Activated CD4-positive, alpha-beta T cell treated with anti-CD3 and anti-CD28 coated beads, Interleukin-2, amount 50 U/mL, for 24 hours (primary cell): ENCODE measurements at regions not wholly inside any gene's neighbourhood (a gene's known extent, or its start where the extent isn't known, plus 50 kb on each side); places are given as distances from the start of the nearest gene placed in this dataset.
"Not testable (repeated sequence)": the region's sequence is repeated elsewhere in the genome, so short reads cannot be mapped to it uniquely, and the experiment has no call there.

Experiments
- DNase-seq, 2 donors: peaks; one replicate each; pipeline ENCODE4 v3.0.0-alpha.2; 2020; ENCODE audit warnings: low read depth in 1 of 2, low spot score in 1 of 2

DNA sequence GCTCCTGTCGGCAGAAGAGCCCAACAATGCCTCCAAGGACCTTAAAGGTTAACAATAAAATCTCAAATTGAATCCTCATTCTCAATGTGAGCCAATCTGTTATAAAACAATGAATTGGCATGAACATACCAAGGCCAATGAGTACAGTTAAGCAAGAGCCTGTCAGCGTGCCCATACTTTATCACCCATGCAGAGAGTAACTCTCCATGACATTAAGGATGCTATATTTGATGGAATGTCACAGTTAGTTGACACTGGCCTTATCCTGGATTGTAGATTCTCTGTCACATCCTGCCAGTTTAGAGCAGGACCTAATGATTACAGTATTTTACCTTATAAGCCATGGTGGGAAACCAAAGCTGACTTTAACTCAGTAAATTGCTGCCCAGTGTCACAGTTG lies 335.4 kb upstream of the MDFIC2 start:
- no peak for DNase-seq

DNA sequence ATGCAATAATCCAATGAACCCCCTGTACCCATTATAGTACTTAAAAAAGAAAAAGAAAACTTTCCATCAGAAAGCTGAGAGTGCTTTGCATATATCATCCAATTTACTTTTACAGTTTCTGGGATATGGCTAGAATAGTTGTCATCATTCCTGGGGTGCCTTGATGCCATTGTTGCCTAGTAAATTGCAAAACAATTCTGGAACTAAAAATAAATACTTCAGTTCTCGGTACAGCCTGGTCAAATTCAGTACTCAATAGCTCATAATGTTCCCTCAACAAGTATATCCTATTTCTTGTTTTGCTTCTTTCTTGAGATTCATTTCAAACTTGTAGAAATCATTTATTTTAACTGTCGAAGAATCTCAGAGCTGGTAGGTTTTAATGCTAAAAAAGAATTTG lies 334.7 kb upstream of the MDFIC2 start:
- DNase-seq = no peak

DNA sequence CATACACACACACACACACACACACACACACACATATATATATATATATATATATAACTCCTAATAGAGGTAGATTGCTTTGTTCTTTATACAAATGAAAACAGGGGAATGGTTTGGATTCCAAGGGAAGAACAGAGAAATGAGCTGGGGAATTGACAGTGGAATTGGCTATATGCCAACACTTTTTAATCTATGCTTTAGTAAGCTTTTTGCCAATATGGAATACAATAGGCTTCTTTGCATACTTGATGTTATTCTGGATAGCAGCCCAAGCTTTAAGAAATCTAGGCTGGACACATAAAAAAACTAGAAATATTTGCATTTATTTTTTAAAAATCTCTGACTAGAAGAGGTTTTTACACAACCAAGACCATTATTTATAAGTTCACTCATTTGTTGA lies 334.2 kb upstream of the MDFIC2 start:
- no peak for DNase-seq

DNA sequence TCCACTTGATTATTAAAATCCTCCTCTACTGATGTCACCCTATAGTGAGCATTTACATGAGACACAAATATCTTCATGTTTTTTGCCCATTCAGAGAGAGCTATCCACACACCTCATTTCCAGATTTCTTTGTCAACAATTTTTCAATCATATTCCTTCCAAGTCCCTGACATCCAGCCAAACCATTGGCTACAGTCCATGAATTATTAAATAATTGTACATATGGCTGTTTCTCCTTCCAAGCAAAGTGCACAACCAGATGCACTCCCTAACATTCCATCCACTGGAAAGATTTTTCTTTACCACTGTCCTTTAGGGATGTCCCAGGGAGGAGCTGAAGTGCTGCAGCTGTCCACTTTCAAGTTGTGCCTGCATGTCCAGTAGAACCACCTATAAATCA lies 328.0 kb upstream of the MDFIC2 start:
- DNase-seq = no peak

DNA sequence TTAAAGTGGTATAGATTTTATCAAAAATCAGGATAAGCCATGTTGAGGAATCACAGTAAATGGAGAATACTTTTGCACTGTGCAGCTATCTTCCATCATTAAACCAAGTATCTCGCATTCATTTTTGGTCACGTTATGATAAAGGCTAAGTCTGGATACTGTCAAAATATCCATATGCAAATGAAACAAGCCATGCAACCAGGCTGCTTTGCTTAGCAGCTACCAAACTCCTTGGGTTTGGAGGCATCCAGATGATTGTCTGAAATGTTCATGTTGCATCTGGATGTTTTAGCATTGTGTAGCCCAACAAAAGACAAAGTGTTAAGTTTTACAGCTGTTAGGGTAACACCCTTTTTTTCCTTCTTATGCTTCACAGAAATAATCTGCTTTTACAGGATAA lies 322.9 kb upstream of the MDFIC2 start:
- DNase-seq = no peak

DNA sequence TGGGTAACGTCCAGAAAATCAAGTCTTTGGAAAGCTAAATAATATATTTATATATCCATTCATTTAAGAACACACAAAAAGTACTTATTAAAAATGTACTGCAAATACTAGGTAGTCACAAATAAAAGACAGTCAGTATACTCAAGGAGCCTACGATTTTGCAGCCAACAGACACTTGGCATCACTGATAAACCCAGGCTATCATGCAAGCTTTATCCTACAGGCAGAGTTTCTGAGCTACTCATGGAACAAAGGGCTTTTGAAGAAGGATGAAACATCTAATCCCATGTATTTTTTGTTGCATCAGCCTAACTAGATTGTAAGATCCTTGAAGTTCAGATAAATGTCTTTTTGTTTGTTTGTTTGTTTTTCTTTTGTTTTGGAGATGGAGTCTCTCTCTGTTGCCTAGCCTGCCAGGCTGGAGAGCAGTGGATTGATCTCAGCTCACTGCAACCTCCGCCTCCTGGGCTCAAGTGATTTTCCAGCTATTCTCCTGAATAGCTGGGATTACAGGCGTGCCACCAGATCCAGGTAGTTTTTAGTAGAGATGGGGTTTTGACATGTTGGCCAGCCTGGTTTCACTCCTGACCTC lies 319.4 kb upstream of the MDFIC2 start:
- DNase-seq = no peak

DNA sequence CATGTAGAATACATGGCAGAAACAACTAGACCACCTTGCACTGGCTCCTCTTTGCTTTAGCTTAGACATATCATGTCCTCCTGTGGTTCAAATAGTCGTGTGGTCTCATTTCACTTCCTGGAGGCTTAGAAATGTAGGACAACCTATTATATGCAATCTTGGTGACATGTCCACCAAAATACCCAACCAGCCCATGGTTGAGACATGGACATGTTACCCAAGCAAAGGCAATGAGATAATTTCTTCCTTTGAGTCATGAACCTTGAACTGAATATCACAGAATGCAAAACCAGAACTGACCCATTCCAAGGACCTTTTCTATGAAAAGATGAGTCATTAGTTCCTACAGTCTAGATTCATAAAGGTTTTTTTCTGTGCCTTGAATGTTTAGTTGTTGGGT lies 309.0 kb upstream of the MDFIC2 start:
- DNase-seq = no peak

DNA sequence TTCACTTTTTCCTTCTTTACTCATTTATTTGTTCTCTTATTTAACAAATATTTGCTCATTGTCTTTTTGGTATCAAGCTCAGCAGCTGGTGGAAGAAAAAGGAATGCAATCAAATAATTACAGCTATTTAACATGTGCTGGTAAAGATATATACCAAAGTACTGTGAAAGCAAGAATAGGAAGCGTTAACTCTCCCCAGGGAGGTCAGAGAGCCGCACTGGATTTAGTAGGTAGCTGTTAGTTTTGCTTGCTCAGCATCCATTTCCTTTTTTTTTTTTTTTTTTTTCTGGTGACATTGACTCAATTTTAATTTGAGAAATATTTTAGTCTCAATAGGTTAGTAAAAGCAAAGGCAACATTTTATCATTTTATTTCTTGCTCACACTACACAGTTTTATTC lies 308.5 kb upstream of the MDFIC2 start:
- no peak for DNase-seq

DNA sequence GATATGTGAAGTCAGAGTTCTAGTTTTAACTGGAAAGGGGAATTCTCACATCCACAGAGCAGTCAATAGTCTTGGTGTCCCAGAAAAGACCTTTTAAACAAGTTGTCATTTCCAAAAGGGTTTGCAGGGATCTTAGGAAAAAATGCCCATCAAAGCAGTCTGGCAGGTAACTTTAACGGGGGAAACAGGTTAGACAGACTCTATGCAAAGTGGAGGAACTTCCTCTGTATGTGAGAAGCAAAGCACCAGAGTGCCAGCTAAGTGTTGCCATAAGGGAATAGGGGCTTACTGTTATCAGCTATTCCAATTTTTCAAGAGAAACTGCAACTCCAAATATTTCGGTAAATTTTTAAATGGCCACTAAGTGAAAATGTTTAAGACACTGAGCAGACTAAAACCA lies 307.9 kb upstream of the MDFIC2 start:
- DNase-seq = no peak

DNA sequence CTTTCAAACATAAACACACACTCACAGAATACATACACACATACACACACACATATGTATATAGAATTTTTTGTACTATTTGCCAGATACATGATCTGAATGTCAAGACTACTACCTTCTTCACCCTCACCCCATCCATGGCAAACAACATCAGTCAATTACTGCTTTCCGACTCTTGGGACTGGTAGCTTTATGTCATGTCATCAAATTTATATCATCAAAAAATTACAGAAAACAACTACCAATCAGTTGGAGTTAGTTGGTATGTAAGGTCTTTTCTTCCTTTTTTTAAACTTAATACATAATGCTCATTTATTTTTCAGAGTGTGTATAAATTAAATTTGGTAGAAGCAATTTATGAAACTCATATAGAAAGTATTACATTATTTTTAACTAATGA lies 305.7 kb upstream of the MDFIC2 start:
- no peak for DNase-seq

DNA sequence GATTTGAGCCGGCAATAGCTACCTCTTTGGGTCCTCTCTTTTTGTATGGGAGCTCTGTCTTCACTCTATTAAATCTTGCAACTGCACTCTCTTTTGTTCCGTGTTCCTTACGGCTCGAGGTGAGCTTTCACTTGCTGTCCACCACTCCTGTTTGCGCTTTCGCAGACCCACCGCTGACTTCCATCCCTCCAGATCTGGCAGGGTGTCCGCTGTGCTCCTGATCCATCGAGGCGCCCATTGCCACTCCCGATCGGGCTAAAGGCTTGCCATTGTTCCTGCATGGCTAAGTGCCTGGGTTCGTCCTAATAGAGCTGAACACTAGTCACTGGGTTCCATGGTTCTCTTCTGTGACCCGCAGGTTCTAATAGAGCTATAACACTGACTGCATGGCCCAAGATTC lies 304.9 kb upstream of the MDFIC2 start:
- DNase-seq = not testable (repeated sequence)

DNA sequence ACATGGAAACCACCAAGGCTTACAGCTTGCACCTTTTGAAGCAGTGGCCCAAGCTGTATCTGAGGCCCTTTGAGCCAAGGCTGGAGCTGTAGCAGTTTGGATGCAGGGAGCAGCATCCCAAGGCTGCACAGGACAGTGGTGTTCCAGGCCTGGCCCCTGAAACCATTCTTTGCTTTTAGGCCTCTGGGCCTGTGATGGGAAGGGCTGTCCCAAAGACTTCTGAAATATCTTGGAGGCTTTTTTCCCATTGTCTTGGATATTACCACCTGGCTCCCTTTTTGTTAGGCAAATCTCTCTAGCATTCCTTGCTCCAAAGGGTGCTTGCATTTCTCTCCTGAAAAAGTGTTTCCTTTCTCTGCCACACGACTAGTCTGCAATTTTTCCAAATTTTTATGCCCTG lies 302.8 kb upstream of the MDFIC2 start:
- no peak for DNase-seq

DNA sequence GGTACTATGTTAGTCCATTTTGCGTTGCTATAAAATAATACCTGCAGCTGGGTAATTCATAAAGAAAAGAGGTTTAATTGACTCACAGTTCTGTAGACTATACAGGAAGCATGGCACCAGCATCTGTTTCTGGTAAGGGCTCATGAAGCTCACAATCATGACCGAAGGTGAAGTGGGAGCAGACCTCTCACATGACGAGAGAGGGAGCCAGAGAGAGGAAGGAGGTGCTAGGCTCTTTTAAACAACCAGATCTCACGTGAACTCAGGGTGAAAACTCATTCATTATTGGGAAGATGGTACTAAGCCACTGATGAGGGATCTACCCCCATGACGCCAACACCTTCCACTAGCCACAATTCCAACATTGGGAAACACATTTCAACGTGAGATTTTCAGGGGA lies 301.7 kb upstream of the MDFIC2 start:
- DNase-seq = no peak

DNA sequence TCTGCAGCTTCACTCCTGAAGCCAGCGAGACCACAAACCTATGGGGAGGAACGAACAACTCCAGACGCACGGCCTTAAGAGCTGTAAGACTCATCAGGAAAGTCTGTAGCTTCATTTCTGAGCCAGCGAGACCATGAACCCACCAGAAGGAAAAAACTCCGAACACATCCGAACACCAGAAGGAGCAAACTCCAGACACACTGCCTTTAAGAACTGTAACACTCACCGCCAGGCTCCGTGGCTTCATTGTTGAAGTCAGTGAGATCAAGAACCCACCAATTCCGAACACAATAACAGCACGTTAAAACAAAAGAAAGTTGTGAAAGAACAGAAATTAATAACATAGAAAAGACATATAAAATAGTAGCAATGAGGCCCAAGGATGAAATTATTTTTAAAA lies 300.5 kb upstream of the MDFIC2 start:
- no peak for DNase-seq

DNA sequence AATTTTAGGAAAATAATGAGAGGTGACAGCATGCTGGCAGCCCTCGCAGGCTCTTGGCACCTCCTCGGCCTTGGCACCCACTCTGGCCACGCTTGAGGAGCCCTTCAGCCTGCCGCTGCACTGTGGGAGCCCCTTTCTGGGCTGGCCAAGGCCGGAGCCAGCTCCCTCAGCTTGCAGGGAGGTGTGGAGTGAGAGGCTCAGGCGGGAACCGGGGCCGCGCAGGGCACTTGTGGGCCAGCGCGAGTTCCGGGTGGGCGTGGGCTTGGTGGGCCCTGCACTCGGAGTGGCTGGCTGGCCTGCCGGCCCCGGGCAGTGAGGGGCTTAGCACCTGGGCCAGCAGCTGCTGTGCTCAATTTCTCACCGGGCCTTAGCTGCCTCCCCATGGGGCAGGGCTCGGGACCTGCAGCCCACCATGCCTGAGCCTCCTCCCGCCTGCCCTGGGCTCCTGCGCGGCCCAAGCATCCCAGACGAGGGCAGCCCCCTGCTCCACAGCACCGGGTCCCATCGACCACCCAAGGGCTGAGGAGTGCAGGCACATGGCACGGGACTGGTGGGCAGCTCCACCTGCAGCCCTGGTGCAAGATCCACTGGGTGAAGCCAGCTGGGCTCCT lies 299.3 kb upstream of the MDFIC2 start:
- not testable (repeated sequence) for DNase-seq

DNA sequence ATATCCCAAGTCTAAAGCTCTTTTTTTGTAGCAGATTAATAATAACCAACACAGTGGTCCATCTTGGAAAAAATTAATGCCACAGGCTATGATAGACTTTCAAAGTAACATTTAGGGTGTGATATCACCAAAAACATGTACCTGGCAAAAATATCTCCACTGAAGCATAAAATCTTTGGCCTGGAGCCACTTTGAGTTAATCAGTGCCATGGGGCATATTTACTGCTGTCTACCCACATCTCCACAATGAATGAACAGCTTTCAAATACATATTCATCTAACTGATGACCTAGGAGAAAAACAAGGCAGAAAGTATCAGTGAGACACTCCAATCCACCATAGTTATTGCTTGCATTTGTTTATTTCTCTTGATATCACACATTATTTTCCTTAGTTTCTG lies 296.0 kb upstream of the MDFIC2 start:
- no peak for DNase-seq

DNA sequence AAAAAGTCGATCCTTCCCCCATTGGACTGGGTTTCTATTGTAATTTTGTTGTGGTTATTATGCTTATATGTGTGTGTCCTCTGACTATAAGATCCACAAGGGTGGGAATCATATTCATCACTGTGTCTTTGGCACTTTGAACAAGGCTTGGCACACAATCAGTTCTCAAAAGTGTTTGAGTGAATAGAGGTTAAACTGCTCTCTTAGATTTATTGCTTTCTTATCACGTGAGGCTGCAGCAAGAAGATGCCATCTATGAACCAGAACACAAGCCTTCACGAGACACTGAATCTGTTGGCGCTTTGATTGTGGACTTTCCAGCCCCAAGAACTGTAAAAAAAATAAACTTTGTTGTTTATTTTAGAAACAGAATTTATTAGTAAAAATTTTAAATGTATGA lies 295.0 kb upstream of the MDFIC2 start:
- no peak for DNase-seq

DNA sequence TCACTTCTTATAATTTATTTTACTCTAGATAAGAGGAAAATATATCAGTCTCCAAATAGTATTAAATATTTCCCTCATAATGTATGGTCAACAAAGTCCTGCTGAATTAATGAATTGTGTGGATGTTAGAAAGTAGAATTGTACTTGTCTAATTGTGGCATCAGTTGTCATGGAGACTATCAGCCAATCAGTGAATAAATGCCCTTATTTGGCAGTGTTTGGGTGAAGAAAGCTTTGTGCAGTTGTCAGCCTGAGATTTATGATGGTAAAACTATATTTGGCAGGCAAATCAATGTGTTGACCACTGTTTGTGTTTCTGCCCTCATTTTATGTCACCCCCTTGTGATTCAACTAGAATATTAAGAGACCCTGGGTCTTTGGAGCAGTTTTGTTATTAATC lies 293.6 kb upstream of the MDFIC2 start:
- DNase-seq = no peak

DNA sequence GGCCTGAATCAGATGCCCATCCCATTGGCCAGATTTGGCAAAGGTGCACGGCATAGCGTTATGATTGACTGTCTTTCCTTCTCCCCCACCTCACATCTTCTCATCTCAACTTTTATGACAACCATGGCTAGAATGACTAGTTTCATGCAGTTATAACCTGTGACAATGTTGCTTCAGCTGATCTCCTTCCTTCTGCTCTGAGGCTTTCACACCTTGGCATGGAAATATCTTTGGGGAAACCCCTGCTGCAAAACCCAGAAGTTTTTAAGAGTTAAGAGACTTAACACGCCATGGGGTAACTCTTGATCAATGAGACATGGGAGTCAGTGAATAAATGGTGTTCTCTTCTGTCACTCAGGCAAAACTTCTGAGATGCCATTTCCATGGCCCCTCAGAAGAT lies 290.7 kb upstream of the MDFIC2 start:
- peak in 1 of 2 donors; percentile 1 for DNase-seq

DNA sequence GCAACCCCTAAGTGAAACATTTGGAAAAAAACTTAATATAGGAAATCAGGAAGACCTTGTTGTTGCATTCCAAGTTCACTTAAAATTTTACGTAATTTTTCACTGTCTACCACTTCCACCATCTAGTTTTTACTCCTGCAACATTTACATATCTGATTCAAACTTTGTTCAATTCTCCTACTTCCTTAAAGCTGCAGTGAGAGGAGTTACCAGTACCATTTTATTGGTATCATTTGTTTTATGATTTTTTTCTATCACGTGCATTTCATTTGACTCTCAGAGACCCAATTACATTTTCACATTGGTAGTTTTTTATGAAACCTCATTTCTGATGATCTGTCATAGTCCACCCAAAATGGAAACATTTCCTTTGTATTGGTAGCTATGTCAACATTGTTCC lies 284.9 kb upstream of the MDFIC2 start:
- no peak for DNase-seq

DNA sequence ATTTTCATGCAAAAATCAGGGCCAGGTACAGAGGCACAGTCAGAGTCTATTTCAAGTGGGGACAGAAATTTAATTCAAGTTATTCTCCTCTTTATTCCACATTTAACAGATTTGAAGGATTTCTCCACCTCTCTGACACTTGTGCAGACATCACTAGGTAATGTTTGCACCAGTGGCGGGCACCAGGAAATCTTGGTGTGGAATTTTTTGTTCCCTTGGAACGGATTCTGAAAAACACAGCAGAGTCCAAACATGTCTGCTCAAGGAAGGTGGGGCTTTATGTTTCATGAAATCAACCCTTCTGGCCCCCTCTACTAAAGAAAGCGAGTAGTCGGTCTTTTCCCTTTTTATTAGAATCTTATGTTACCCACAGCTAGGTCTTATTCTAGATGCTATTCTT lies 271.2 kb upstream of the MDFIC2 start:
- no peak for DNase-seq

DNA sequence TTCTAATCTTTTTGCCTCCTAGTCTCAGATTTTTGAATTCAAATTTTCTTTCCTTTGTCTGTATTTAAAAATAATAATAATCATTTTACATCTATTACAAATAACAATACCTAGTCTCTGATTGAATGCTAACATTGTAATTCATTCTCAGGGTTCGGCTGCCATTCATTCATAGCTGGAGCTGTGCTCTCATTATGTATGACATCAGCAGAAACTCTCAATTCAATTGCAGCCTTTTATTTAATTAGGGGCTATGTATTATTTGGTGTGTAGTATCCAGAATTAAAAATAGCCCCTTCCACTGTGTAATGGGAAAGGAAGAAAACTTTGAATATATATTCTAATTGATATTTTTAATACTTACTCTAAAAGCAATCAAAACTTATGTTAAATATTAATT lies 270.4 kb upstream of the MDFIC2 start:
- no peak for DNase-seq

DNA sequence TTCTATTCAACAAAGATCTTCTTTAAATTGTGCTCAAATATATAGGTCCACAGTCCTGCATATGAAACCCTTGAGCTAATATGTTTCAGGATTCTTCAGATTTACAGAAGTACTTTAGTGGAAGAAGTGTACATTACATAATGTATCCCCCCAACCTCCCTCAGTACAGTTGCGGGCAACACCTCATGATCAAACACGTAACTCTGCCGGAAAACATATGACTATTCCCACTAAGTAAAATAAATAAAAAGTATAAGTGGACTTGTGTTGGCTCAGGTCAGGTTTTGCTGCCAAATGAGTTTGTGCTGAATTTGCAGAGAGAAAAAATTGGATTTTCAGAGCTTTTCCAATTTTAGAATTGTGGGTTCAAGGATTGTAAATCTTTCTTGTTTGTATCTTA lies 267.6 kb upstream of the MDFIC2 start:
- DNase-seq = no peak

DNA sequence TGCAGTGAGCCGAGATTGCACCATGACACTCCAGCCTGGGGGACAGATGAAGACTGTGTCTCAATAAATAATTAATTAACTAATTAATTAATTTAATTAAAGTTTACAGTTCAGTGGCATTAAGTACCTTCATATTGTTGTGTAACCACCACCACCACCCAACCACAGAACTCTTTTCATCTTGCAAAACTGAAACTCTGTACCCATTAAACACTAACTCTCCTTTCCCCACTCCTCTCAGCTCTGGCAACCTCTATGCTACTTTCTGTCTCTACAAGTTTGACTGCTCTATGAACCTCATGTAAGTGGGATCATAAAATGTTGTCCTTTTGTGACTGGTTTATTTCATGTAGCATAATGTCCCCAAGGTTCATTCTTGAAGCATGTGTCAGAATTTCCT lies 259.3 kb upstream of the MDFIC2 start:
- no peak for DNase-seq
